ENCODE measurements at regions not wholly inside any gene's neighbourhood (a gene's known extent, or its start where the extent isn't known, plus 50 kb on each side); places are given as distances from the start of the nearest gene placed in this dataset.

GRCh38 chr9:99531313-99531712 lies 290.4 kb upstream of the NR4A3 start:
- no peak for TF ChIP-seq CTCF (IDR thresholded peaks at IDR 0.05; ENCODE audit: low read depth, low read length)
- no peak overlapping the region for H3K4me3 ChIP-seq (replicated peaks in 1 of 2; ENCODE audit: low read depth in 2 of 2, low read length in 2 of 2)
- DNase-seq (ENCODE audit: low read depth in 2 of 2): no peak

GRCh38 chr9:99533421-99533820 lies 288.3 kb upstream of the NR4A3 start:
- H3K4me3 ChIP-seq (replicated peaks in 1 of 2; ENCODE audit: low read depth in 2 of 2, low read length in 2 of 2): no peak overlapping the region
- no peak for DNase-seq (ENCODE audit: low read depth in 2 of 2)
- no peak for TF ChIP-seq CTCF (IDR thresholded peaks at IDR 0.05; ENCODE audit: low read depth, low read length)

GRCh38 chr9:99537996-99538395 lies 283.7 kb upstream of the NR4A3 start:
- TF ChIP-seq CTCF (IDR thresholded peaks at IDR 0.05; ENCODE audit: low read depth, low read length): no peak
- DNase-seq (ENCODE audit: low read depth in 2 of 2): no peak
- H3K4me3 ChIP-seq (replicated peaks in 1 of 2; ENCODE audit: low read depth in 2 of 2, low read length in 2 of 2): no peak overlapping the region

GRCh38 chr9:99544526-99544925 lies 277.2 kb upstream of the NR4A3 start:
- no peak for DNase-seq (ENCODE audit: low read depth in 2 of 2)
- H3K4me3 ChIP-seq (replicated peaks in 1 of 2; ENCODE audit: low read depth in 2 of 2, low read length in 2 of 2): no peak overlapping the region
- TF ChIP-seq CTCF (IDR thresholded peaks at IDR 0.05; ENCODE audit: low read depth, low read length): no peak

GRCh38 chr9:99549441-99549840 lies 272.2 kb upstream of the NR4A3 start:
- DNase-seq (ENCODE audit: low read depth in 2 of 2): no peak
- no peak for TF ChIP-seq CTCF (IDR thresholded peaks at IDR 0.05; ENCODE audit: low read depth, low read length)
- no peak overlapping the region for H3K4me3 ChIP-seq (replicated peaks in 1 of 2; ENCODE audit: low read depth in 2 of 2, low read length in 2 of 2)

- TF ChIP-seq CTCF (IDR thresholded peaks at IDR 0.05; ENCODE audit: low read depth, low read length): no peak
- no peak overlapping the region for H3K4me3 ChIP-seq (replicated peaks in 1 of 2; ENCODE audit: low read depth in 2 of 2, low read length in 2 of 2)
- no peak for DNase-seq (ENCODE audit: low read depth in 2 of 2)
These were observed 265.9 kb upstream of the NR4A3 start for GRCh38 chr9:99555792-99556191.

GRCh38 chr9:99556998-99557397 lies 264.7 kb upstream of the NR4A3 start:
- no peak overlapping the region for H3K4me3 ChIP-seq (replicated peaks in 1 of 2; ENCODE audit: low read depth in 2 of 2, low read length in 2 of 2)
- TF ChIP-seq CTCF (IDR thresholded peaks at IDR 0.05; ENCODE audit: low read depth, low read length): no peak
- no peak for DNase-seq (ENCODE audit: low read depth in 2 of 2)
